NCI-H1436 (cell line): ENCODE measurements at regions not wholly inside any gene's neighbourhood (a gene's known extent, or its start where the extent isn't known, plus 50 kb on each side); places are given as distances from the start of the nearest gene placed in this dataset.
A peak's percentile ranks its signal among the peaks of the same experiment; 100 is the strongest.
"Not testable (repeated sequence)": the region's sequence is repeated elsewhere in the genome, so short reads cannot be mapped to it uniquely, and the experiment has no call there.

ENCODE experiments used
- DNase-seq: peaks from one replicate; lab custom pipeline; 2025; lab: John Stamatoyannopoulos, UW

- DNase-seq = peak; percentile 77
These were observed 79.4 kb downstream of the IGLL1 start for GRCh38 chr22:23500508-23501260.

- no peak for DNase-seq
These were observed 80.1 kb downstream of the IGLL1 start for GRCh38 chr22:23499845-23500500.

- DNase-seq = no peak
These were observed 81.0 kb downstream of the IGLL1 start for GRCh38 chr22:23498811-23499798.

GRCh38 chr22:23497889-23498288, 82.2 kb downstream of the IGLL1 start:
- DNase-seq = not testable (repeated sequence)

GRCh38 chr22:23497016-23497885, 82.8 kb downstream of the IGLL1 start:
- no peak for DNase-seq

GRCh38 chr22:23496445-23496833, 83.7 kb downstream of the IGLL1 start:
- no peak for DNase-seq

GRCh38 chr22:23495614-23496444, 84.3 kb downstream of the IGLL1 start:
- DNase-seq = no peak

- DNase-seq = no peak
These were observed 85.2 kb downstream of the IGLL1 start for GRCh38 chr22:23494930-23495266.

- DNase-seq = no peak
These were observed 94.6 kb downstream of the IGLL1 start for GRCh38 chr22:23485490-23485889.

- no peak for DNase-seq
These were observed 95.4 kb downstream of the IGLL1 start for GRCh38 chr22:23484651-23485050.

- DNase-seq = peak; percentile 55
These were observed 98.7 kb downstream of the IGLL1 start for GRCh38 chr22:23481369-23481768.

GRCh38 chr22:23478175-23478574, 101.9 kb downstream of the IGLL1 start:
- DNase-seq = no peak

GRCh38 chr22:23474531-23474930, 105.6 kb downstream of the IGLL1 start:
- DNase-seq = not testable (repeated sequence)

GRCh38 chr22:23473901-23474300, 106.2 kb downstream of the IGLL1 start:
- no peak for DNase-seq

- not testable (repeated sequence) for DNase-seq
These were observed 107.7 kb downstream of the IGLL1 start for GRCh38 chr22:23472376-23472775.

- DNase-seq = no peak
These were observed 108.4 kb downstream of the IGLL1 start for GRCh38 chr22:23471698-23472097.

- DNase-seq = no peak
These were observed 109.2 kb downstream of the IGLL1 start for GRCh38 chr22:23470811-23471389.

- no peak for DNase-seq
These were observed 112.3 kb downstream of the IGLL1 start for GRCh38 chr22:23467721-23468294.

GRCh38 chr22:23466351-23466750, 113.7 kb downstream of the IGLL1 start:
- DNase-seq = no peak

- not testable (repeated sequence) for DNase-seq
These were observed 115.3 kb downstream of the IGLL1 start for GRCh38 chr22:23464796-23465195.
